ENCODE measurements at regions not wholly inside any gene's neighbourhood (a gene's known extent, or its start where the extent isn't known, plus 50 kb on each side); places are given as distances from the start of the nearest gene placed in this dataset.

DNA sequence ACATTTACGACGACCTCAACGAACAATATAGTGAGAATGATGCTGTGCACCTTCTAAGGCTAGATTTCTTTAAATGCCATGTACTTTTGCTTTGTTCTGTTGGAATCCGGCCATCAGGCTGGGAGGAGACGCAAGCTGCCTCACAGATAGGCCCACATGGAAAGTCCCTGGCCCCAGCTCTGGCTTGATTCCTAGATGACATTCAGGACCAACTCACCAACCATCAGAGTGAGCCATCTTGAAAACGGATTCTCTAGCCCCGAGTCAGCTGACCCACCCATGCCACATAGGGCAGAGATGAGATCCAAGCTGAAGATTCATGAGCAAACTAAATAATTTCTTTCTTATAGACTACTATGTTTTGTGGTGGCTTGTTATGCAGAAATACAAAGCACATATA is 164.4 kb downstream of the ZNF281 start:
- intact Hi-C loops (cut with DNase I) = no loop called here
- TF ChIP-seq, protein P1, sequence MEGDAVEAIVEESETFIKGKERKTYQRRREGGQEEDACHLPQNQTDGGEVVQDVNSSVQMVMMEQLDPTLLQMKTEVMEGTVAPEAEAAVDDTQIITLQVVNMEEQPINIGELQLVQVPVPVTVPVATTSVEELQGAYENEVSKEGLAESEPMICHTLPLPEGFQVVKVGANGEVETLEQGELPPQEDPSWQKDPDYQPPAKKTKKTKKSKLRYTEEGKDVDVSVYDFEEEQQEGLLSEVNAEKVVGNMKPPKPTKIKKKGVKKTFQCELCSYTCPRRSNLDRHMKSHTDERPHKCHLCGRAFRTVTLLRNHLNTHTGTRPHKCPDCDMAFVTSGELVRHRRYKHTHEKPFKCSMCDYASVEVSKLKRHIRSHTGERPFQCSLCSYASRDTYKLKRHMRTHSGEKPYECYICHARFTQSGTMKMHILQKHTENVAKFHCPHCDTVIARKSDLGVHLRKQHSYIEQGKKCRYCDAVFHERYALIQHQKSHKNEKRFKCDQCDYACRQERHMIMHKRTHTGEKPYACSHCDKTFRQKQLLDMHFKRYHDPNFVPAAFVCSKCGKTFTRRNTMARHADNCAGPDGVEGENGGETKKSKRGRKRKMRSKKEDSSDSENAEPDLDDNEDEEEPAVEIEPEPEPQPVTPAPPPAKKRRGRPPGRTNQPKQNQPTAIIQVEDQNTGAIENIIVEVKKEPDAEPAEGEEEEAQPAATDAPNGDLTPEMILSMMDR (IDR thresholded peaks at IDR 0.05; ENCODE audit: borderline replicate concordance, extremely low read depth, insufficient read depth) = no peak
- Histone ChIP-seq H3K9me3 (ENCODE audit: control insufficient read depth in 2 of 3, insufficient read depth in 1 of 3, low read length in 3 of 3) (no peaks in the 10 kb centered on the region), H3K27me3 (ENCODE audit: control insufficient read depth, insufficient read depth, low read length) (peaks cover 14% of the 10 kb centered on the region), H3K4me3 (ENCODE audit: low read length in 3 of 3) (no peak overlapping the region), H3K36me3 (ENCODE audit: control insufficient read depth in 2 of 3, insufficient read depth in 3 of 3, low read length in 3 of 3) (no peaks in the 10 kb centered on the region), H3K9ac (ENCODE audit: low read length in 3 of 3) (no peak overlapping the region), H3K4me1 (ENCODE audit: control insufficient read depth in 2 of 3, insufficient read depth in 2 of 3, low read depth in 1 of 3, low read length in 3 of 3) (no peaks in the 10 kb centered on the region), H3K27ac (ENCODE audit: low read depth in 2 of 2, low read length in 2 of 2) (no peak overlapping the region)
- no peak for DNase-seq
- no peak for FAIRE-seq

DNA sequence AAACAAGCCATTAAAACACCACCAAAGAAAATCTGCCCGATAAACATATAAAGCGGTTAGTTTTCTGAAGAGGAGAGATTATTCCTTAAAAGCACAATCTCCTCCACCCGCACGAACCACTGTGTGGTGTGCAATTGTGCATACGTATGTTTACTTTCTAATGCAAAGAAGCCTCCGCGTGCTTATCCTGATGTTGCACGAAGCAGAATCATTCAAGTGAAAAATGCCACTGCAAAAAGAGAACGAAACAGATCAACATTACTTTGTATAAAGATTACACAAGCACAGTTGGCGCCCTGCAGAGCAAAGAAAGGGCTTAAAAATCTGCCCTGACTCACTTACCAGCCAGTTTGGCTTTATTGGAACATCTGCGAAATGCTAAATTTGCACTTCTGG is 166.8 kb downstream of the ZNF281 start:
- FAIRE-seq = no peak
- no peak overlapping the region for H3K9ac ChIP-seq (ENCODE audit: low read length in 3 of 3)

DNA sequence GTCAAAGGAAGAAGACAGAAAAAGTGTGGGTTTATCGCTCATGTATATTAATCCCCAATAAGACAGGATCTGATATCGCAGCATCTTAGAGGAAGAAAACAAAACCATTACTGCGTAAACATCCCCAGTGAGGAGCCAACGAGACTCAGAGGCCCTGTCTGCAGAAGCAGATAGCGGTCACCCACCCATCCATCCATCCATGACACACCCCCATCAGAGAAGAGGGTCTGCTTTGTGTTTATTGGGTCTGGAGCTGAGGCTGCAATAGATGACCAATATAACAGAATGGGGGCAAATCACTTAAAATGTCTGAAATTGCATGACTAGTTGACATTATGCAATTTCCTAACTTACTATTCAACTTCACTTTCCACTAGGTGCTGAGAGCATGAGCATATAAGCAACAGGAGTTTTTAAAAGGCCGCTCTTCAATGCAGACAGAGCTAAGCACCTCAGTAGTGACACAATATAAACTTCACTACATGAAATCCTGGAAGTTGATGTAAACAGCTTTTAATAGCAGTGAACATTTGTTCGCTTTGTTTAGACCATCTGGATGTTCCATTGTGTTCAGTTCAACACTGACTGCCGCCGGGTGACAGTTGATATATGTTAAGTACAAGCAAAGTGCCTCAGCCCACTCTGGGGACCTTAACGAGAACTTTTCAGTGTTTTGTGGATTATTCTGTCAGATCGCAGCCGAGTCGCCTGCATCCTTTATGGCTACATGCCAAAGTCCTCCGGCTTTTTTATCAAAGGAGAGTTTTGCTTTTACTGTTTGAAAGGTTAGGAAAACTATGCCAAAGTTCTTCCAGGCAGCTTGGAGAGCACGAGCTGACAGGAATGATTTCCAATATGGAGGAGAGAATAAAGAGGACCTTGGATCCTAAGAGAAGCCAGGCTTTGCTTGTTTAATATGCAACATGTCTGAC is 167.5 kb downstream of the ZNF281 start:
- no peak overlapping the region for H3K9ac ChIP-seq (ENCODE audit: low read length in 3 of 3)
- no peaks in the 10 kb centered on the region for H3K4me1 ChIP-seq (ENCODE audit: control insufficient read depth in 2 of 3, insufficient read depth in 2 of 3, low read depth in 1 of 3, low read length in 3 of 3)
- DNase-seq = peak in 4 of 5 donors; percentile 45 to 83 (median 66)

More for the DNA sequence above, 166.8 kb downstream of the ZNF281 start:
- H3K36me3 ChIP-seq (ENCODE audit: control insufficient read depth in 2 of 3, insufficient read depth in 3 of 3, low read length in 3 of 3) = no peaks in the 10 kb centered on the region
- TF ChIP-seq, protein P1 (IDR thresholded peaks at IDR 0.05; ENCODE audit: borderline replicate concordance, extremely low read depth, insufficient read depth) = no peak
- no peak for DNase-seq
- H3K4me3 ChIP-seq (ENCODE audit: low read length in 3 of 3) = peak overlapping the region in 2 of 3 donors; percentile 10 to 30
- no peak overlapping the region for H3K27ac ChIP-seq (ENCODE audit: low read depth in 2 of 2, low read length in 2 of 2)
- intact Hi-C loops (cut with DNase I) = no loop called here
- H3K27me3 ChIP-seq (ENCODE audit: control insufficient read depth, insufficient read depth, low read length) = peaks cover 12% of the 10 kb centered on the region
- H3K9me3 ChIP-seq (ENCODE audit: control insufficient read depth in 2 of 3, insufficient read depth in 1 of 3, low read length in 3 of 3) = no peaks in the 10 kb centered on the region
- no peaks in the 10 kb centered on the region for H3K4me1 ChIP-seq (ENCODE audit: control insufficient read depth in 2 of 3, insufficient read depth in 2 of 3, low read depth in 1 of 3, low read length in 3 of 3)

More for the DNA sequence above, 167.5 kb downstream of the ZNF281 start:
- no peak for FAIRE-seq
- peaks cover 7% of the 10 kb centered on the region for H3K27me3 ChIP-seq (ENCODE audit: control insufficient read depth, insufficient read depth, low read length)
- no peaks in the 10 kb centered on the region for H3K9me3 ChIP-seq (ENCODE audit: control insufficient read depth in 2 of 3, insufficient read depth in 1 of 3, low read length in 3 of 3)
- H3K36me3 ChIP-seq (ENCODE audit: control insufficient read depth in 2 of 3, insufficient read depth in 3 of 3, low read length in 3 of 3) = no peaks in the 10 kb centered on the region
- TF ChIP-seq, protein P1 (IDR thresholded peaks at IDR 0.05; ENCODE audit: borderline replicate concordance, extremely low read depth, insufficient read depth) = no peak
- intact Hi-C loops (cut with DNase I) = no loop called here
- H3K27ac ChIP-seq (ENCODE audit: low read depth in 2 of 2, low read length in 2 of 2) = peak overlapping the region; percentile 25 to 26
- peak overlapping the region in 2 of 3 donors; percentile 8 to 30 for H3K4me3 ChIP-seq (ENCODE audit: low read length in 3 of 3)

Measured in kidney (tissue), 13 donors.